ENCODE measurements at regions not wholly inside any gene's neighbourhood (a gene's known extent, or its start where the extent isn't known, plus 50 kb on each side); places are given as distances from the start of the nearest gene placed in this dataset.

DNA sequence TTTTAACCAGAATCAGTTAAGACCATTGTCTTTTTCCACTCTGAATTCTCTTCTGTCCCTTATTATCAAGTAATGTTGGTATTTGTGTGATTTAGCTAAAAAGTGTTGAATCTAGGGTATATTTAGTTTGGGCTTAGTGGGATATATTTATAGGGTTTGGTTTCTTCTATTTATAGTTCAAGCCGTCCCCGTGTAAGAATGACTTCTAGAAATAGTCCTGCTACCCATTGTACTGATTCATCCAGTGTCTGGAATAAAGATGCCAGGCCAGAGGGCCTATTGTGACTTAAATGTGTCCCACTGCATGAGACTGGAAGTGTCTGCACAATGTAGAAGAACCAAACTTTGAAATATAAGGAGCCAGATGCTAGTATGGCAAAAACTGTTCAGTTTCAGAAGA is 364.8 kb downstream of the TNS1 start:
- intact Hi-C loops (cut with micrococcal nuclease): no loop called here
- CTCF ChIA-PET: no interaction called here
- TF ChIP-seq CTCF (IDR thresholded peaks at IDR 0.05): no peak
- DNase-seq: no peak
- Mint-ChIP-seq H3K4me3 (no peak overlapping the region), H3K9me3 (no peaks in the 10 kb centered on the region), H3K27me3 (peaks cover 6% of the 10 kb centered on the region), H3K27ac (no peak overlapping the region), H3K36me3 (ENCODE audit: low read depth) (no peaks in the 10 kb centered on the region), H3K4me1 (no peaks in the 10 kb centered on the region)
- POLR2A ChIA-PET: no interaction called here
- no peak for ATAC-seq (ENCODE audit: low read depth)

DNA sequence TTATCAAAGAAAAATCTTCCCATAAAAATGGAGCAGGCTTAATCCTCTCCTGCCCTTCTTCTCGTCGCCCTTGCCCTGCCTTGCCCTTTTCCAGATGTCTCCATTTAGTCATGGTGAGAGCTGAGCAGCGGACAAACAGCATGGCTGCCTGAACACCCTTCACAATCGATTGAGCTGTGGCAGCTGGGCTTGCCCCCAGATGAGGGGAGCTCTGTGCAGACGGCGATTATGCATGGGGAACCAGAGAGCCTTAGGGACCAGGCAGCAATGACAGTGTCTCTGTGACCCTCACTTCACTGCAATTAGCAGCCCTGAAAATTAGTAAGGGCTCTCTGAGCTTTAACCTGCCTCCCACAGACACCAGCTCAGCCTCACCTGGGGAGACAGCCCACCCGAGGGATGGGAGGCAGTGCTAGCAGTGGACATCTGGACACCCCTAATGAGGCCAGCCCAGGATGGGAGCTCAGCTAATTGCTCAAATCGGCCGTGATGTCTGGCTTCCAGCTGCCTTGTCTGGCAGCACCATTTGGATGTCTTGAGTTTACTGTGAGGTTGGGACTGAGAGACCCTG is 365.7 kb downstream of the TNS1 start:
- H3K27ac Mint-ChIP-seq: no peak overlapping the region
- H3K4me3 Mint-ChIP-seq: no peak overlapping the region
- intact Hi-C loops (cut with micrococcal nuclease): no loop called here
- no peaks in the 10 kb centered on the region for H3K9me3 Mint-ChIP-seq
- ATAC-seq (ENCODE audit: low read depth) (no peak), DNase-seq (no peak)
- peaks cover 6% of the 10 kb centered on the region for H3K27me3 Mint-ChIP-seq
- CTCF ChIA-PET: no interaction called here
- no peak for TF ChIP-seq CTCF (IDR thresholded peaks at IDR 0.05)
- no peaks in the 10 kb centered on the region for H3K36me3 Mint-ChIP-seq (ENCODE audit: low read depth)
- no peaks in the 10 kb centered on the region for H3K4me1 Mint-ChIP-seq
- POLR2A ChIA-PET: no interaction called here

DNA sequence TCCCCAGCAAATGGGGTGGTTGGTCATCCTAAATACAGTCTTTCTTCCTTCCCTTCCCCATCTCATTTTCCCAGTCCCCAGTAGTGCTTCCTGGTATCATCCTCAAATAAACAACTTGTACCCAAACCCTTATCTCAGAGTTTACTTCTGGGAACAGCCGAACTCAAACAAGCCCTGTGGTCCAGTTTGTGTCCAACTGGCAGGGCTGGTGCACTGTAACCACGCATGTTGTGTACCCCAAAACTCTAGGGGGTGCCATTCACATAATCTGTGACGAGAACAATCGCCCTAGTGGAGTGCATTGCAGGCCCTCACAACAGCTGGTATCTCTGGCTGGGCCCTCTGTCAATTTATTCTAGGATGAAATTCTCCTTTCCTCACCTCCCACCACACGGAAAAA is 366.2 kb downstream of the TNS1 start:
- POLR2A ChIA-PET: no interaction called here

DNA sequence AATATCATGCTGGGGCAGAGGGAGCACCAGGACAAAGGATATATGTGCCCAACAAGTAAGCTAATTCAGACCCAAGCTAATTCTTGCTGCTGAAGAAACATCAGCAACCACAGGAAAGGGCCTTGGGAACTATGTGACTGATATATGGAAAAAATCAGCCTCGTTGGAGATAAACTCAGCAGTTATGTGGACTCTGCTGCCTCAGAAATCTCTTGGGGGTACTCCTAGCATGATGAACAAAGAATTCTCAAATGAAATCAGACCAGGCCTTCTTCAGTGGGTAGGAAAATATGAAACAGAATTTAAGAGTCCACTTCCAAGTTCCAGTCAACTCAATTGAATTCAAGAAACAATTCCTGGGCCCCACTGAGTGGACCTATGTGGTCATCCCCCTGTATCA is 367.9 kb downstream of the TNS1 start:
- no peaks in the 10 kb centered on the region for H3K9me3 Mint-ChIP-seq
- no peak for ATAC-seq (ENCODE audit: low read depth)
- no peak overlapping the region for H3K27ac Mint-ChIP-seq
- TF ChIP-seq CTCF (IDR thresholded peaks at IDR 0.05): no peak
- H3K36me3 Mint-ChIP-seq (ENCODE audit: low read depth): no peaks in the 10 kb centered on the region
- intact Hi-C loops (cut with micrococcal nuclease): no loop called here
- DNase-seq: no peak
- CTCF ChIA-PET: no interaction called here
- POLR2A ChIA-PET: no interaction called here
- H3K4me1 Mint-ChIP-seq: no peaks in the 10 kb centered on the region
- H3K4me3 Mint-ChIP-seq: no peak overlapping the region
- H3K27me3 Mint-ChIP-seq: peaks cover 6% of the 10 kb centered on the region

More for the DNA sequence above, 366.2 kb downstream of the TNS1 start:
- Mint-ChIP-seq H3K27ac (no peak overlapping the region), H3K27me3 (peaks cover 6% of the 10 kb centered on the region), H3K4me1 (no peaks in the 10 kb centered on the region), H3K9me3 (no peaks in the 10 kb centered on the region), H3K4me3 (no peak overlapping the region), H3K36me3 (ENCODE audit: low read depth) (no peaks in the 10 kb centered on the region)
- ATAC-seq (ENCODE audit: low read depth): no peak
- TF ChIP-seq CTCF (IDR thresholded peaks at IDR 0.05): no peak
- CTCF ChIA-PET: no interaction called here
- DNase-seq: no peak
- intact Hi-C loops (cut with micrococcal nuclease): no loop called here

- intact Hi-C loops (cut with micrococcal nuclease): no loop called here
- ATAC-seq (ENCODE audit: low read depth) (no peak), DNase-seq (no peak)
- Mint-ChIP-seq H3K9me3 (no peaks in the 10 kb centered on the region), H3K4me1 (no peaks in the 10 kb centered on the region), H3K27me3 (peaks cover 2% of the 10 kb centered on the region), H3K4me3 (no peak overlapping the region), H3K27ac (no peak overlapping the region), H3K36me3 (ENCODE audit: low read depth) (no peaks in the 10 kb centered on the region)
- TF ChIP-seq CTCF (IDR thresholded peaks at IDR 0.05): no peak
- CTCF ChIA-PET: no interaction called here
- POLR2A ChIA-PET: no interaction called here
Observed at GRCh38 chr2:217632043-217632442, 370.8 kb downstream of the TNS1 start.

All from activated B cell treated with CpG ODN at 0.5 μM for 24 hours (primary cell).